ENCODE measurements at regions not wholly inside any gene's neighbourhood (a gene's known extent, or its start where the extent isn't known, plus 50 kb on each side); places are given as distances from the start of the nearest gene placed in this dataset.

DNA sequence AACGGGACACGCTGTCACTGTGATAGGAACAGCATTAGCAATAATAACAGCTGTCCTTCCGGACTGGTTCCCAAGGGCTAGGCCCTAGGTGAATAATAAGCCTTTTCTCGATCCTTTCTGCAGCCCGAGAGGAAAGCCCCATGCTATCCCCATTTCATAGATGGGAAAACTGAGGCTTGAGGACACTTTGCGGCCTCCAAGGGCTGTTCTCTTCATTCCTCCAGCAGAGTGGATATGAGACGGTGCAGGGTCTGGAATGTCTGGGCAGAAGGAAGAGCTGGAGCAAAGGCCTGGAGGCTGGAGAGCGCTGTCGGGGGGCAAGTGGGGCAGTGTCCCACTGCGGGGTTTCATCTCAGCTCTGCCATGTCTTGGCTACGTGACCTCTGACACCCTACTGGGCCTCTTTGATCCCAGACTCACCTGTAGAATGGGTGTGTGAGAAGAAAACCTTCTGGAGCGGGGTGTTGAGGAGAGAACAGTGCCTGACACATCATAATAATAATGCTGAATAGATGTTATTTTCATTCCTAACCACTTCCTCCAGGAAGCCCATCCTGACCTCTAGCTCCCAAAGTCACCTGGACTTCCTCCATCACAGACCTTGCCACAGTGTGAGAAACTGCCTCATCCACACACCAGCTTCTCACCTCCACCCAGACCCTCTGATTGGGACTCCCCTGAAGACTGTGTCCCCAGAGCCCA lies 74.8 kb downstream of the CEBPB start:
- no peak for TF ChIP-seq POLR2A (IDR thresholded peaks at IDR 0.05)
- TF ChIP-seq, protein P1, sequence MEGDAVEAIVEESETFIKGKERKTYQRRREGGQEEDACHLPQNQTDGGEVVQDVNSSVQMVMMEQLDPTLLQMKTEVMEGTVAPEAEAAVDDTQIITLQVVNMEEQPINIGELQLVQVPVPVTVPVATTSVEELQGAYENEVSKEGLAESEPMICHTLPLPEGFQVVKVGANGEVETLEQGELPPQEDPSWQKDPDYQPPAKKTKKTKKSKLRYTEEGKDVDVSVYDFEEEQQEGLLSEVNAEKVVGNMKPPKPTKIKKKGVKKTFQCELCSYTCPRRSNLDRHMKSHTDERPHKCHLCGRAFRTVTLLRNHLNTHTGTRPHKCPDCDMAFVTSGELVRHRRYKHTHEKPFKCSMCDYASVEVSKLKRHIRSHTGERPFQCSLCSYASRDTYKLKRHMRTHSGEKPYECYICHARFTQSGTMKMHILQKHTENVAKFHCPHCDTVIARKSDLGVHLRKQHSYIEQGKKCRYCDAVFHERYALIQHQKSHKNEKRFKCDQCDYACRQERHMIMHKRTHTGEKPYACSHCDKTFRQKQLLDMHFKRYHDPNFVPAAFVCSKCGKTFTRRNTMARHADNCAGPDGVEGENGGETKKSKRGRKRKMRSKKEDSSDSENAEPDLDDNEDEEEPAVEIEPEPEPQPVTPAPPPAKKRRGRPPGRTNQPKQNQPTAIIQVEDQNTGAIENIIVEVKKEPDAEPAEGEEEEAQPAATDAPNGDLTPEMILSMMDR (IDR thresholded peaks at IDR 0.05): no peak
- no peak for TF ChIP-seq EP300 (IDR thresholded peaks at IDR 0.05)

Data from gastroesophageal sphincter (tissue), 3 donors.